ENCODE measurements at regions not wholly inside any gene's neighbourhood (a gene's known extent, or its start where the extent isn't known, plus 50 kb on each side); places are given as distances from the start of the nearest gene placed in this dataset.

DNA sequence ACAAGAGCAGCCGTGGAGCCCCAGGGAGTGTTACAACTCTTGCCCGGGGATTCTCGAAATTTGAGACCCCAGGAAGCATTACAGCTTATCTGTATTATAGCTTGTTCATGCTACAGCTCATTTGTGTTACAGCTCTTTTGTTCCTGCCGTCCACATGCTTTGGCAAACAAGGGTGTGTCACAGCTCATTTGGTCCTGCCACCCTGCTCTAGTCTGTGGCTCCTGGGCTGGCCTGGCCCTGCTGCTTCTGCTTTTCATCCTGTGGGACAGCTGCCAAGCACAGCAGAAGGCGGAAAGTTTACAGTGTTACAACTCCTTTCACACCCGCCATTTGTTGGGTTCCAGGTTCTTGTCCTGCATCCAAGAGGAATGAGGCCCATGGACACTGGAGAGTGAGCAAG lies 685.0 kb downstream of the SLCO4C1 start:
- TF ChIP-seq POLR2AphosphoS5 (IDR thresholded peaks at IDR 0.05) (no peak), SMC3 (conservative IDR thresholded peaks at IDR 0.05; ENCODE audit: poor library complexity) (no peak), EZH2 (IDR thresholded peaks at IDR 0.05; ENCODE audit: borderline replicate concordance, insufficient read depth, low read length, poor library complexity, severe bottlenecking) (no peak)
- TF ChIP-seq, protein P1, sequence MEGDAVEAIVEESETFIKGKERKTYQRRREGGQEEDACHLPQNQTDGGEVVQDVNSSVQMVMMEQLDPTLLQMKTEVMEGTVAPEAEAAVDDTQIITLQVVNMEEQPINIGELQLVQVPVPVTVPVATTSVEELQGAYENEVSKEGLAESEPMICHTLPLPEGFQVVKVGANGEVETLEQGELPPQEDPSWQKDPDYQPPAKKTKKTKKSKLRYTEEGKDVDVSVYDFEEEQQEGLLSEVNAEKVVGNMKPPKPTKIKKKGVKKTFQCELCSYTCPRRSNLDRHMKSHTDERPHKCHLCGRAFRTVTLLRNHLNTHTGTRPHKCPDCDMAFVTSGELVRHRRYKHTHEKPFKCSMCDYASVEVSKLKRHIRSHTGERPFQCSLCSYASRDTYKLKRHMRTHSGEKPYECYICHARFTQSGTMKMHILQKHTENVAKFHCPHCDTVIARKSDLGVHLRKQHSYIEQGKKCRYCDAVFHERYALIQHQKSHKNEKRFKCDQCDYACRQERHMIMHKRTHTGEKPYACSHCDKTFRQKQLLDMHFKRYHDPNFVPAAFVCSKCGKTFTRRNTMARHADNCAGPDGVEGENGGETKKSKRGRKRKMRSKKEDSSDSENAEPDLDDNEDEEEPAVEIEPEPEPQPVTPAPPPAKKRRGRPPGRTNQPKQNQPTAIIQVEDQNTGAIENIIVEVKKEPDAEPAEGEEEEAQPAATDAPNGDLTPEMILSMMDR (IDR thresholded peaks at IDR 0.05; ENCODE audit: poor library complexity, severe bottlenecking) = no peak
- TF ChIP-seq, protein P2, sequence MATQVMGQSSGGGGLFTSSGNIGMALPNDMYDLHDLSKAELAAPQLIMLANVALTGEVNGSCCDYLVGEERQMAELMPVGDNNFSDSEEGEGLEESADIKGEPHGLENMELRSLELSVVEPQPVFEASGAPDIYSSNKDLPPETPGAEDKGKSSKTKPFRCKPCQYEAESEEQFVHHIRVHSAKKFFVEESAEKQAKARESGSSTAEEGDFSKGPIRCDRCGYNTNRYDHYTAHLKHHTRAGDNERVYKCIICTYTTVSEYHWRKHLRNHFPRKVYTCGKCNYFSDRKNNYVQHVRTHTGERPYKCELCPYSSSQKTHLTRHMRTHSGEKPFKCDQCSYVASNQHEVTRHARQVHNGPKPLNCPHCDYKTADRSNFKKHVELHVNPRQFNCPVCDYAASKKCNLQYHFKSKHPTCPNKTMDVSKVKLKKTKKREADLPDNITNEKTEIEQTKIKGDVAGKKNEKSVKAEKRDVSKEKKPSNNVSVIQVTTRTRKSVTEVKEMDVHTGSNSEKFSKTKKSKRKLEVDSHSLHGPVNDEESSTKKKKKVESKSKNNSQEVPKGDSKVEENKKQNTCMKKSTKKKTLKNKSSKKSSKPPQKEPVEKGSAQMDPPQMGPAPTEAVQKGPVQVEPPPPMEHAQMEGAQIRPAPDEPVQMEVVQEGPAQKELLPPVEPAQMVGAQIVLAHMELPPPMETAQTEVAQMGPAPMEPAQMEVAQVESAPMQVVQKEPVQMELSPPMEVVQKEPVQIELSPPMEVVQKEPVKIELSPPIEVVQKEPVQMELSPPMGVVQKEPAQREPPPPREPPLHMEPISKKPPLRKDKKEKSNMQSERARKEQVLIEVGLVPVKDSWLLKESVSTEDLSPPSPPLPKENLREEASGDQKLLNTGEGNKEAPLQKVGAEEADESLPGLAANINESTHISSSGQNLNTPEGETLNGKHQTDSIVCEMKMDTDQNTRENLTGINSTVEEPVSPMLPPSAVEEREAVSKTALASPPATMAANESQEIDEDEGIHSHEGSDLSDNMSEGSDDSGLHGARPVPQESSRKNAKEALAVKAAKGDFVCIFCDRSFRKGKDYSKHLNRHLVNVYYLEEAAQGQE (IDR thresholded peaks at IDR 0.05; ENCODE audit: borderline replicate concordance) = no peak
